ENCODE measurements at regions not wholly inside any gene's neighbourhood (a gene's known extent, or its start where the extent isn't known, plus 50 kb on each side); places are given as distances from the start of the nearest gene placed in this dataset.

GRCh38 chr5:1651250-1651649 is 127.5 kb upstream of the LPCAT1 start:
- CTCF ChIA-PET: no interaction called here
- Histone ChIP-seq H3K4me3 (no peak overlapping the region), H3K36me3 (ENCODE audit: low read depth) (no peaks in the 10 kb centered on the region), H3K27me3 (ENCODE audit: insufficient read depth, low read depth) (peaks cover 80% of the 10 kb centered on the region), H3K27ac (no peak overlapping the region), H2AFZ (no peak overlapping the region), H3F3A (ENCODE audit: insufficient read depth, low read depth) (no peaks in the 10 kb centered on the region), H3K4me1 (replicated peaks; ENCODE audit: insufficient read depth) (no peaks in the 10 kb centered on the region), H3K9me3 (ENCODE audit: insufficient read depth, low read depth) (no peaks in the 10 kb centered on the region), H4K20me1 (ENCODE audit: insufficient read depth) (0 out of 2 replicates have a peak, but pooled peaks cover 4% of the 10 kb centered on the region), H3K9me2 (ENCODE audit: insufficient read depth) (no peaks in the 10 kb centered on the region), H3K79me2 (ENCODE audit: low read depth) (no peaks in the 10 kb centered on the region), H3K4me2 (no peak overlapping the region)
- TF ChIP-seq CTCF (conservative IDR thresholded peaks at IDR 0.05) (no peak), EZH2 (IDR thresholded peaks at IDR 0.05; ENCODE audit: low read depth) (no peak)
- intact Hi-C loops (cut with micrococcal nuclease; ENCODE audit: unreplicated experiment): no loop called here
- no TSS peak for BruUV-seq (replicated peaks)
- no peak for DNase-seq
- POLR2A ChIA-PET (ENCODE audit: unreplicated experiment): no interaction called here

- no peaks in the 10 kb centered on the region for H3K9me3 ChIP-seq (ENCODE audit: insufficient read depth, low read depth)
- H3F3A ChIP-seq (ENCODE audit: insufficient read depth, low read depth): no peaks in the 10 kb centered on the region
- no peaks in the 10 kb centered on the region for H3K9me2 ChIP-seq (ENCODE audit: insufficient read depth)
- CTCF ChIA-PET: no interaction called here
- H2AFZ ChIP-seq: no peak overlapping the region
- H4K20me1 ChIP-seq (ENCODE audit: insufficient read depth): 0 out of 2 replicates have a peak, but pooled peaks cover 4% of the 10 kb centered on the region
- no TSS peak for BruUV-seq (replicated peaks)
- TF ChIP-seq CTCF (conservative IDR thresholded peaks at IDR 0.05) (no peak), EZH2 (IDR thresholded peaks at IDR 0.05; ENCODE audit: low read depth) (no peak)
- H3K27ac ChIP-seq: no peak overlapping the region
- POLR2A ChIA-PET (ENCODE audit: unreplicated experiment): no interaction called here
- no peaks in the 10 kb centered on the region for H3K36me3 ChIP-seq (ENCODE audit: low read depth)
- no peak overlapping the region for H3K4me3 ChIP-seq
- H3K79me2 ChIP-seq (ENCODE audit: low read depth): no peaks in the 10 kb centered on the region
- no peak for DNase-seq
- no peaks in the 10 kb centered on the region for H3K4me1 ChIP-seq (replicated peaks; ENCODE audit: insufficient read depth)
- H3K4me2 ChIP-seq: no peak overlapping the region
- H3K27me3 ChIP-seq (ENCODE audit: insufficient read depth, low read depth): peaks cover 73% of the 10 kb centered on the region
- intact Hi-C loops (cut with micrococcal nuclease; ENCODE audit: unreplicated experiment): loop anchor here (10.0 kb wide), 1 partner anchor 1205 kb away; the partner anchor contains the start of gene EXOC3
Measured at GRCh38 chr5:1649554-1649953, 125.8 kb upstream of the LPCAT1 start.

GRCh38 chr5:1648806-1649205 is 125.0 kb upstream of the LPCAT1 start:
- ChIA-PET POLR2A (ENCODE audit: unreplicated experiment) (no interaction called here), CTCF (interaction anchor here (0.6 to 0.7 kb wide), 2 partner anchors 440 to 714 kb away, joined by 5 to 6 read pairs; no protein-coding TSS in a partner anchor)
- 0 out of 2 replicates have a peak, but pooled peaks cover 4% of the 10 kb centered on the region for H4K20me1 ChIP-seq (ENCODE audit: insufficient read depth)
- no peaks in the 10 kb centered on the region for H3F3A ChIP-seq (ENCODE audit: insufficient read depth, low read depth)
- no peaks in the 10 kb centered on the region for H3K9me3 ChIP-seq (ENCODE audit: insufficient read depth, low read depth)
- no peak for TF ChIP-seq CTCF (conservative IDR thresholded peaks at IDR 0.05)
- no peak for TF ChIP-seq EZH2 (IDR thresholded peaks at IDR 0.05; ENCODE audit: low read depth)
- no peak overlapping the region for H3K4me3 ChIP-seq
- intact Hi-C loops (cut with micrococcal nuclease; ENCODE audit: unreplicated experiment): loop anchor here (10.0 kb wide), 1 partner anchor 1204 kb away; the partner anchor contains the start of gene EXOC3
- no peak overlapping the region for H3K27ac ChIP-seq
- no peaks in the 10 kb centered on the region for H3K36me3 ChIP-seq (ENCODE audit: low read depth)
- no peak for DNase-seq
- BruUV-seq (replicated peaks): no TSS peak
- no peak overlapping the region for H3K4me2 ChIP-seq
- no peak overlapping the region for H2AFZ ChIP-seq
- H3K4me1 ChIP-seq (replicated peaks; ENCODE audit: insufficient read depth): no peaks in the 10 kb centered on the region
- no peaks in the 10 kb centered on the region for H3K9me2 ChIP-seq (ENCODE audit: insufficient read depth)
- no peaks in the 10 kb centered on the region for H3K79me2 ChIP-seq (ENCODE audit: low read depth)
- peaks cover 72% of the 10 kb centered on the region for H3K27me3 ChIP-seq (ENCODE audit: insufficient read depth, low read depth)

Data from PC-9 (cell line).